Stomach (tissue), 4 donors: ENCODE measurements at regions not wholly inside any gene's neighbourhood (a gene's known extent, or its start where the extent isn't known, plus 50 kb on each side); places are given as distances from the start of the nearest gene placed in this dataset.

Experiments
- CTCF ChIP-seq, 7 experiments: fragments of 450-650 bp in 4 of 7; fragments of 200-600 bp in 3 of 7; sonication (generic) in 3 of 7; IDR thresholded peaks; one replicate each; pipeline ENCODE4 v1.5.1; 2016 to 2019; ENCODE audit warnings: antibody characterized with exemption in 7 of 7, control low read depth in 2 of 7, mild to moderate bottlenecking in 1 of 7
- EP300 ChIP-seq: sonication (generic); formaldehyde crosslinking; IDR thresholded peaks from one replicate; pipeline ENCODE4 v1.6.1; 2017; ENCODE audit warnings: antibody characterized with exemption
- POLR2AphosphoS5 ChIP-seq, 3 donors: sonication (generic); formaldehyde crosslinking; IDR thresholded peaks; one replicate each; pipeline ENCODE4 v1.6.1; 2016; ENCODE audit warnings: antibody characterized with exemption in 3 of 3

- no peak for TF ChIP-seq CTCF (IDR thresholded peaks at IDR 0.05)
- TF ChIP-seq POLR2AphosphoS5 (IDR thresholded peaks at IDR 0.05): no peak
- TF ChIP-seq EP300: no peak
Measured at GRCh38 chr11:28439403-28439802, 331.2 kb downstream of the METTL15 start.
